ENCODE measurements at regions not wholly inside any gene's neighbourhood (a gene's known extent, or its start where the extent isn't known, plus 50 kb on each side); places are given as distances from the start of the nearest gene placed in this dataset.

DNA sequence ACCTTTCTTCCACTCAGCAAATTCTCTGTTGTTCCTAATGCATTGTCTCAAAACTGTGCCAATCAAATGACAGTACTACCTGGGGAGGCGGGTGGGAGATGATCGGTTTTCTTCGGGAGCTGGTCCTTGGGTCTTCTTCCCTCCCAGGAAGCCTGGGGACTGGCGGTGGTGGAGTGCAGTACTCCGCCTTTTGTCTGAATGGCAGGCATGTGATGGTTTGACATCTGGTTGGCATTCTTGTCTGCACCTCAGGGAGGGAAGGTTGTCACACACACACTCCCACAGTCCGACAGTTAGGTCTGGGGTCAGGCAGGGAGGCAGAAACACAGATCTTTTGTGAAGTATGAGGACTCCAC, 114.8 kb downstream of the SNAPC1 start:
- Histone ChIP-seq H2BK15ac (ENCODE audit: low read depth, low read length) (no peak overlapping the region), H2BK120ac (ENCODE audit: low read depth, low read length, poor library complexity, severe bottlenecking) (no peak overlapping the region), H4K8ac (replicated peaks; ENCODE audit: insufficient read length, low read depth, low read length) (no peak overlapping the region), H3K4me1 (ENCODE audit: insufficient read depth, low read length) (no peaks in the 10 kb centered on the region), H3K27ac (ENCODE audit: insufficient read length, low read depth, low read length) (no peak overlapping the region), H3K79me1 (ENCODE audit: insufficient read depth, low read depth, low read length, poor library complexity, severe bottlenecking) (no peaks in the 10 kb centered on the region), H3K14ac (ENCODE audit: insufficient read depth, low read length) (no peak overlapping the region), H3K9ac (ENCODE audit: extremely low read depth, insufficient read length, low read length) (no peak overlapping the region), H3K18ac (ENCODE audit: insufficient read length, low read depth, low read length) (no peak overlapping the region), H3T11ph (ENCODE audit: low read length) (no peak overlapping the region), H2BK20ac (ENCODE audit: low read depth, low read length, poor library complexity, severe bottlenecking) (no peak overlapping the region), H3K23me2 (ENCODE audit: insufficient read length, low read depth, low read length, poor library complexity, severe bottlenecking) (no peaks in the 10 kb centered on the region), H3K27me3 (ENCODE audit: insufficient read depth, low read length) (no peaks in the 10 kb centered on the region), H2BK5ac (ENCODE audit: insufficient read length, low read length) (no peak overlapping the region), H2BK12ac (ENCODE audit: insufficient read length, low read depth, low read length) (no peak overlapping the region), H3K23ac (ENCODE audit: insufficient read length, low read depth, low read length) (no peak overlapping the region), H2AK5ac (ENCODE audit: insufficient read length, low read length) (no peak overlapping the region), H3K79me2 (ENCODE audit: insufficient read depth, low read length) (no peaks in the 10 kb centered on the region), H4K20me1 (ENCODE audit: control insufficient read depth, insufficient read depth, insufficient read length) (no peaks in the 10 kb centered on the region), H3K4me2 (ENCODE audit: insufficient read depth, insufficient read length, low read length) (no peak overlapping the region), H2AFZ (ENCODE audit: low read length) (no peak overlapping the region), H3K4ac (ENCODE audit: low read depth, low read length) (no peak overlapping the region), H3K9me3 (ENCODE audit: control insufficient read depth, low read depth, low read length) (no peaks in the 10 kb centered on the region), H4K91ac (ENCODE audit: insufficient read length, low read depth, low read length) (no peak overlapping the region), H3K56ac (ENCODE audit: insufficient read length, low read depth, low read length) (no peak overlapping the region), H4K5ac (ENCODE audit: insufficient read length, low read depth, low read length) (no peak overlapping the region)
- H3K36me3 Mint-ChIP-seq (ENCODE audit: insufficient read depth in 1 of 3, low read depth in 3 of 3) = no peaks in the 10 kb centered on the region; a peak in 1 of 7 replicates
- no peaks in the 10 kb centered on the region for H3K9me3 Mint-ChIP-seq
- H3K27me3 Mint-ChIP-seq (ENCODE audit: low read depth) = peaks cover 1% of the 10 kb centered on the region; the same call in 1 of the 2 replicates
- H3K4me3 Mint-ChIP-seq = no peak overlapping the region
- H3K4me1 Mint-ChIP-seq = peaks cover 9% of the 10 kb centered on the region in 2 experiments; a peak in 3 of 4 replicates
- no peak overlapping the region; a peak in 1 of 7 replicates for H3K27ac Mint-ChIP-seq
- DNase-seq = no peak
- WGBS (ENCODE audit: extremely low coverage, insufficient read length, low lambda C conversion rate) = no CpG with 5 or more reads among the region's 6 CpGs
- TF ChIP-seq, protein P1, sequence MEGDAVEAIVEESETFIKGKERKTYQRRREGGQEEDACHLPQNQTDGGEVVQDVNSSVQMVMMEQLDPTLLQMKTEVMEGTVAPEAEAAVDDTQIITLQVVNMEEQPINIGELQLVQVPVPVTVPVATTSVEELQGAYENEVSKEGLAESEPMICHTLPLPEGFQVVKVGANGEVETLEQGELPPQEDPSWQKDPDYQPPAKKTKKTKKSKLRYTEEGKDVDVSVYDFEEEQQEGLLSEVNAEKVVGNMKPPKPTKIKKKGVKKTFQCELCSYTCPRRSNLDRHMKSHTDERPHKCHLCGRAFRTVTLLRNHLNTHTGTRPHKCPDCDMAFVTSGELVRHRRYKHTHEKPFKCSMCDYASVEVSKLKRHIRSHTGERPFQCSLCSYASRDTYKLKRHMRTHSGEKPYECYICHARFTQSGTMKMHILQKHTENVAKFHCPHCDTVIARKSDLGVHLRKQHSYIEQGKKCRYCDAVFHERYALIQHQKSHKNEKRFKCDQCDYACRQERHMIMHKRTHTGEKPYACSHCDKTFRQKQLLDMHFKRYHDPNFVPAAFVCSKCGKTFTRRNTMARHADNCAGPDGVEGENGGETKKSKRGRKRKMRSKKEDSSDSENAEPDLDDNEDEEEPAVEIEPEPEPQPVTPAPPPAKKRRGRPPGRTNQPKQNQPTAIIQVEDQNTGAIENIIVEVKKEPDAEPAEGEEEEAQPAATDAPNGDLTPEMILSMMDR (conservative IDR thresholded peaks at IDR 0.05) = no peak

Measured in H9 (cell line).